Kidney (tissue), 13 donors: ENCODE measurements at regions not wholly inside any gene's neighbourhood (a gene's known extent, or its start where the extent isn't known, plus 50 kb on each side); places are given as distances from the start of the nearest gene placed in this dataset.

Source experiments
- DNase-seq, 5 donors: peaks; one replicate each; pipeline ENCODE4 v3.0.0-alpha.2; 2013 to 2020
- FAIRE-seq: peaks from 2 replicates; lab custom pipeline; 2012; peaks lifted over from hg19 to GRCh38; lab: Jason Lieb, UNC
- H3K27ac ChIP-seq, 2 donors: one replicate each; pipeline ENCODE4 v1.7.0; 2013; ENCODE audit warnings: low read depth in 2 of 2, low read length in 2 of 2, inconsistent platforms in 1 of 2
- H3K27me3 ChIP-seq: one replicate; pipeline ENCODE4 v1.7.1; 2013; ENCODE audit warnings: low read length, inconsistent platforms; ENCODE audit not compliant: control insufficient read depth, insufficient read depth
- H3K36me3 ChIP-seq, 3 donors: one replicate each; pipeline versions ENCODE4 v1.7.0 to v1.7.1; 2013; ENCODE audit warnings: low read length in 3 of 3, control low read depth in 1 of 3, inconsistent platforms in 1 of 3; ENCODE audit not compliant: insufficient read depth in 3 of 3, control insufficient read depth in 2 of 3
- H3K4me1 ChIP-seq, 3 donors: one replicate each; pipeline versions ENCODE4 v1.7.0 to v1.7.1; 2013; ENCODE audit warnings: low read length in 3 of 3, inconsistent platforms in 1 of 3, low read depth in 1 of 3; ENCODE audit not compliant: control insufficient read depth in 2 of 3, insufficient read depth in 2 of 3
- H3K4me3 ChIP-seq, 3 donors: one replicate each; pipeline versions ENCODE4 v1.7.0 to v1.8.1; 2013; ENCODE audit warnings: low read length in 3 of 3, control low read depth in 1 of 3, inconsistent platforms in 1 of 3
- H3K9ac ChIP-seq, 3 donors: one replicate each; pipeline versions ENCODE4 v1.7.0 to v1.7.1; 2013; ENCODE audit warnings: low read length in 3 of 3, control low read depth in 1 of 3, inconsistent platforms in 1 of 3
- H3K9me3 ChIP-seq, 3 donors: one replicate each; pipeline versions ENCODE4 v1.7.0 to v1.7.1; 2013; ENCODE audit warnings: low read length in 3 of 3, control low read depth in 1 of 3, inconsistent platforms in 1 of 3; ENCODE audit not compliant: control insufficient read depth in 2 of 3, insufficient read depth in 1 of 3
- intact Hi-C: fragments of 100-400 bp; cut with DNase I; formaldehyde crosslinking; loops from one replicate; pipeline ENCODE4 v1.11.1; 2022
- TF ChIP-seq, protein P1 (sequence below): IDR thresholded peaks from 3 replicates; pipeline ENCODE4 v1.5.1; 2012; ENCODE audit warnings: mild to moderate bottlenecking, moderate library complexity, borderline replicate concordance; ENCODE audit not compliant: insufficient read depth; ENCODE audit errors: extremely low read depth
- donor health status: control.
- donor health status: control.
- donor health status: control.
- donor health status: control.
- donor health status: control.
- donor health status: DM: yes; HTN: yes; CAD: no.
- donor health status: Normal renal cell carcinoma (clear cell type).

DNA sequence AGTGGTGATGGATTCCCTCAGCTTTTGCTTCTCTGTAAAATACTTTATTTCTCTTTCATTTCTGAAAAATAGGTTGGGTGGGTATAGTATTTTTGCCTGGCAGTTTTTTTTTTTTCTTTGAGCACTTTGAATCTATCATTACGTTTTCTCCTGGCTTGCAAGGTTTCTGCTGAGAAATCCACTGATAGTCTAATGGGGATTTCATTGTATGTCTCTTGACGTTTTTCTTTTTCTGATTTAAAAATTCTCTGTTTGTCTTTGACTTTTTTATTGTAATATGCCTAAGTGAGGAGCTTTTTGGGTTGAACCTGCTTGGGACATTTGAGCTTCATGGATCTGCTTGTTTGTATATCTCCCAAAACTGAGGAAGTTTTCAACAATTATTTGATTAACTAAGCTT is 606.0 kb downstream of the KCNH5 start:
- TF ChIP-seq, protein P1, sequence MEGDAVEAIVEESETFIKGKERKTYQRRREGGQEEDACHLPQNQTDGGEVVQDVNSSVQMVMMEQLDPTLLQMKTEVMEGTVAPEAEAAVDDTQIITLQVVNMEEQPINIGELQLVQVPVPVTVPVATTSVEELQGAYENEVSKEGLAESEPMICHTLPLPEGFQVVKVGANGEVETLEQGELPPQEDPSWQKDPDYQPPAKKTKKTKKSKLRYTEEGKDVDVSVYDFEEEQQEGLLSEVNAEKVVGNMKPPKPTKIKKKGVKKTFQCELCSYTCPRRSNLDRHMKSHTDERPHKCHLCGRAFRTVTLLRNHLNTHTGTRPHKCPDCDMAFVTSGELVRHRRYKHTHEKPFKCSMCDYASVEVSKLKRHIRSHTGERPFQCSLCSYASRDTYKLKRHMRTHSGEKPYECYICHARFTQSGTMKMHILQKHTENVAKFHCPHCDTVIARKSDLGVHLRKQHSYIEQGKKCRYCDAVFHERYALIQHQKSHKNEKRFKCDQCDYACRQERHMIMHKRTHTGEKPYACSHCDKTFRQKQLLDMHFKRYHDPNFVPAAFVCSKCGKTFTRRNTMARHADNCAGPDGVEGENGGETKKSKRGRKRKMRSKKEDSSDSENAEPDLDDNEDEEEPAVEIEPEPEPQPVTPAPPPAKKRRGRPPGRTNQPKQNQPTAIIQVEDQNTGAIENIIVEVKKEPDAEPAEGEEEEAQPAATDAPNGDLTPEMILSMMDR: no peak
- Histone ChIP-seq H3K4me1 (no peaks in the 10 kb centered on the region), H3K9me3 (peaks cover 0 to 23% (median 7%) of the 10 kb centered on the region in 3 donors), H3K27ac (no peak overlapping the region), H3K4me3 (no peak overlapping the region), H3K27me3 (no peaks in the 10 kb centered on the region), H3K36me3 (no peaks in the 10 kb centered on the region), H3K9ac (no peak overlapping the region)
- DNase-seq (no peak), FAIRE-seq (no peak)
- intact Hi-C loops: no loop called here

DNA sequence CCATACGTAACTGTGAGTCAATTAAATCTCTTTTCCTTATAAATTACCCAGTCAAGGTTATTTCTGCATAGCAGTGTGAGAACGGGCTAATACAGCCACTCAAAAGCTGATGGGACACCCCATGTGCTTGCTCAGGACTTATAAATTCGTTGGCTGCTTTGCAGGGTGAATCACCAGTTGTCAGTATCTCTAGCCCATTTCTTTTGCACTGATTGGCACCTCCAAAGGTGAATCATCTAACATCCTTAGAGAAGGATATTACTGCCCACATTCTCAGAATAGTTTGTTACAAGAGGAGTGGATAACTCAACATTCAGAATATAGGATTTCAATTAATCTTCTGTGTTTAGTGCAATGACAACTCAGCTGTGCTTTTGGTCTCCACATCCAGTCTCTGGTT is 601.5 kb downstream of the KCNH5 start:
- no peak overlapping the region for H3K9ac ChIP-seq
- no peaks in the 10 kb centered on the region for H3K4me1 ChIP-seq
- intact Hi-C loops: no loop called here
- H3K4me3 ChIP-seq: no peak overlapping the region
- no peak for DNase-seq
- peaks cover 0 to 23% (median 7%) of the 10 kb centered on the region in 3 donors for H3K9me3 ChIP-seq
- H3K36me3 ChIP-seq: no peaks in the 10 kb centered on the region
- TF ChIP-seq, protein P1: no peak
- H3K27me3 ChIP-seq: no peaks in the 10 kb centered on the region
- FAIRE-seq: no peak
- H3K27ac ChIP-seq: no peak overlapping the region

DNA sequence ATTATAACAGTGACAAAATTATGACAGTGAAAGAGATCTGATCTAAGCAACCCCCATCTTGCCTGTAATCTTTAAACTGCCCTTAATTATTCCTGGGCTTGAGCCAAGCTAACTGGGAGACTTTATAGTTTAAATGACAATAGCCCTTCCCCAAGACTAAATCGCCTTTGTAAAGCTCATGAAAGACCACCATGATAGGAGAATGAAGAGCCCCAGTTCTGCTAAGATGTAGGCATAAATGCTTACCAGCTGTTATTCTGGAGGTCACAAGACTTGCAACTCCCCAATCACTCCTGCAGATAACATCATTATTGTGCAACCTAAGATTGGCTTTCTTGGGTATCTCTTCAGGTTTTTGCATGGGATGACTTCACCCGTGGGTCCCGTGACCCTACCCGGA is 599.7 kb downstream of the KCNH5 start:
- H3K4me3 ChIP-seq: no peak overlapping the region
- TF ChIP-seq, protein P1: no peak
- intact Hi-C loops: no loop called here
- DNase-seq: no peak
- H3K9me3 ChIP-seq: peaks cover 0 to 8% (median 0%) of the 10 kb centered on the region in 3 donors
- H3K9ac ChIP-seq: no peak overlapping the region
- H3K36me3 ChIP-seq: no peaks in the 10 kb centered on the region
- no peak overlapping the region for H3K27ac ChIP-seq
- H3K27me3 ChIP-seq: no peaks in the 10 kb centered on the region
- H3K4me1 ChIP-seq: no peaks in the 10 kb centered on the region
- FAIRE-seq: no peak

DNA sequence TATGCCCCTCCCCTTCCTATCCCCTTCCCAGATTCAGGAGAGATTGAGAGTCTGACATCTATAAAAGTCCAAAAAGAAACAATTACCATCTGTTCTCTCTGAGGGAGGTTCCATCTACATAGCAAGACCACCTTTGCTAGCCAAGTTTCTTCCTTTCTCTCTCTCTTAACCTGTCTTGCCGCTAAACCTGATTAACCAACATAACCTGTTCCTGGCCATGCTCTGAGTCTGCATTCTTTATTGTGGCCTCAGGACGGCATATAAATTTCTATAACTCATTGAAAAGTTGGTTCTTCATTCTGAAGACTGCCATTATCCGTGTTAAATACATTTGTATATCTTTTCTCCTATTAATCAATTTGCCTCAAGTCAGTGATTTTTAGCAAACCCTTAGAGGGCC is 594.0 kb downstream of the KCNH5 start:
- H3K9me3 ChIP-seq: no peaks in the 10 kb centered on the region
- H3K4me3 ChIP-seq: no peak overlapping the region
- no peak overlapping the region for H3K27ac ChIP-seq
- DNase-seq (peak in 1 of 5 donors; percentile 3), FAIRE-seq (no peak)
- no peaks in the 10 kb centered on the region for H3K27me3 ChIP-seq
- no peaks in the 10 kb centered on the region for H3K4me1 ChIP-seq
- no peak overlapping the region for H3K9ac ChIP-seq
- intact Hi-C loops: no loop called here
- H3K36me3 ChIP-seq: no peaks in the 10 kb centered on the region
- TF ChIP-seq, protein P1: no peak
